Naive thymus-derived CD4-positive, alpha-beta T cell (primary cell): ENCODE measurements at regions not wholly inside any gene's neighbourhood (a gene's known extent, or its start where the extent isn't known, plus 50 kb on each side); places are given as distances from the start of the nearest gene placed in this dataset.
A peak's percentile ranks its signal among the peaks of the same experiment; 100 is the strongest.
"Not testable (repeated sequence)": the region's sequence is repeated elsewhere in the genome, so short reads cannot be mapped to it uniquely, and the experiment has no call there.

Experiments used
- ATAC-seq: fragments of 150-1000 bp; cut with Tn5 transposase; 2 replicates; pipeline ENCODE4 v1.10.0; 2021; ENCODE audit warnings: mild to moderate bottlenecking, moderate library complexity
- CTCF ChIA-PET: fragments of 350-600 bp; sonication (Branson Sonifier 250); formaldehyde crosslinking; loops from one replicate; lab custom pipeline; 2021; ENCODE audit warnings: antibody characterized with exemption; lab: Charles Lee
- POLR2A ChIA-PET: fragments of 350-600 bp; sonication (Branson Sonifier 250); formaldehyde crosslinking; loops from one replicate; lab custom pipeline; 2021; ENCODE audit warnings: antibody characterized with exemption, inconsistent platforms; lab: Charles Lee
- DNase-seq, 9 donors: peaks; one replicate each; pipeline versions ENCODE4 v3.0.0 to v3.0.0-alpha.2; 2020 to 2022; ENCODE audit warnings: mixed read lengths in 1 of 9
- H3K27ac ChIP-seq: one replicate; pipeline ENCODE4 v1.7.0; 2013; ENCODE audit warnings: mild to moderate bottlenecking, low read depth, low read length, moderate library complexity
- H3K27me3 ChIP-seq, 2 donors: one replicate each; pipeline ENCODE4 v1.7.0; 2013; ENCODE audit warnings: low read length in 2 of 2, mild to moderate bottlenecking in 2 of 2, moderate library complexity in 2 of 2; ENCODE audit not compliant: control insufficient read depth in 2 of 2, insufficient read depth in 2 of 2
- H3K36me3 ChIP-seq, 3 experiments: 1 replicate in 2 of 3; 2 replicates in 1 of 3; pipeline ENCODE4 v1.7.0; 2013; ENCODE audit warnings: low read length in 3 of 3, mild to moderate bottlenecking in 3 of 3, moderate library complexity in 1 of 3; ENCODE audit not compliant: insufficient read depth in 3 of 3, control insufficient read depth in 2 of 3
- H3K4me1 ChIP-seq, 2 donors: one replicate each; pipeline ENCODE4 v1.7.0; 2013; ENCODE audit warnings: low read length in 2 of 2, mild to moderate bottlenecking in 2 of 2, moderate library complexity in 1 of 2; ENCODE audit not compliant: control insufficient read depth in 2 of 2, insufficient read depth in 2 of 2
- H3K4me3 ChIP-seq: 2 replicates; pipeline ENCODE4 v1.7.0; 2013; ENCODE audit warnings: mild to moderate bottlenecking, low read length
- H3K9me3 ChIP-seq, 3 experiments: 1 replicate in 2 of 3; 2 replicates in 1 of 3; pipeline ENCODE4 v1.7.0; 2013; ENCODE audit warnings: low read length in 3 of 3; ENCODE audit not compliant: control insufficient read depth in 2 of 3
- H3K27ac Mint-ChIP-seq, 9 donors: one replicate each; pipeline ENCODE4 v1.8.0; 2020 to 2022; ENCODE audit warnings: mixed read lengths in 9 of 9, mild to moderate bottlenecking in 8 of 9, moderate library complexity in 5 of 9, inconsistent platforms in 2 of 9
- H3K27me3 Mint-ChIP-seq, 5 donors: one replicate each; pipeline ENCODE4 v1.8.0; 2021 to 2022; ENCODE audit warnings: mixed read lengths in 5 of 5, mild to moderate bottlenecking in 1 of 5
- H3K36me3 Mint-ChIP-seq, 5 donors: one replicate each; pipeline ENCODE4 v1.8.0; 2020 to 2022; ENCODE audit warnings: mixed read lengths in 5 of 5, mild to moderate bottlenecking in 3 of 5, inconsistent platforms in 1 of 5
- H3K4me1 Mint-ChIP-seq, 7 donors: one replicate each; pipeline ENCODE4 v1.8.0; 2020 to 2022; ENCODE audit warnings: mixed read lengths in 7 of 7, mild to moderate bottlenecking in 3 of 7, inconsistent platforms in 1 of 7
- H3K4me3 Mint-ChIP-seq, 10 donors: one replicate each; pipeline ENCODE4 v1.8.0; 2020 to 2022; ENCODE audit warnings: mild to moderate bottlenecking in 10 of 10, mixed read lengths in 10 of 10, moderate library complexity in 6 of 10, inconsistent platforms in 2 of 10
- H3K9me3 Mint-ChIP-seq, 11 donors: one replicate each; pipeline ENCODE4 v1.8.0; 2020 to 2022; ENCODE audit warnings: mixed read lengths in 11 of 11, mild to moderate bottlenecking in 4 of 11, inconsistent platforms in 1 of 11, moderate library complexity in 1 of 11
- intact Hi-C, 2 donors: fragments of 100-400 bp; cut with micrococcal nuclease; formaldehyde crosslinking; loops; one replicate each; pipeline ENCODE4 v1.15.1; 2023

GRCh38 chr2:35973132-35973736, 382.3 kb upstream of the CRIM1 start:
- ChIA-PET CTCF (no interaction called here), POLR2A (interaction anchor here (0.8 kb wide), 1 partner anchor 12 kb away, joined by 3 read pairs; no protein-coding TSS in a partner anchor)
- intact Hi-C loops, result loop anchor here (1.0 to 10.0 kb wide), 6 partner anchors 172 to 692 kb away; partner anchors contain the start of gene CRIM1 (in 1 of the 2)
- ATAC-seq, result peak; percentile 47
- H3K9me3 ChIP-seq, result no peaks in the 10 kb centered on the region
- H3K27me3 Mint-ChIP-seq, result peaks cover 0 to 26% (median 0%) of the 10 kb centered on the region in 5 donors
- no peaks in the 10 kb centered on the region for H3K27me3 ChIP-seq
- H3K9me3 Mint-ChIP-seq, result no peaks in the 10 kb centered on the region
- no peaks in the 10 kb centered on the region for H3K36me3 ChIP-seq
- no peak for DNase-seq
- H3K4me1 ChIP-seq, result peaks cover 0 to 12% of the 10 kb centered on the region in 2 donors
- no peak overlapping the region for H3K4me3 Mint-ChIP-seq
- H3K27ac Mint-ChIP-seq, result peak overlapping the region in 1 of 9 donors; percentile 44
- H3K27ac ChIP-seq, result no peak overlapping the region
- H3K4me1 Mint-ChIP-seq, result peaks cover 0 to 7% (median 0%) of the 10 kb centered on the region in 7 donors
- no peak overlapping the region for H3K4me3 ChIP-seq
- no peaks in the 10 kb centered on the region for H3K36me3 Mint-ChIP-seq

GRCh38 chr2:35963824-35964223, 391.8 kb upstream of the CRIM1 start:
- Mint-ChIP-seq H3K4me1 (no peaks in the 10 kb centered on the region), H3K27ac (no peak overlapping the region), H3K27me3 (peaks cover 0 to 9% (median 0%) of the 10 kb centered on the region in 5 donors), H3K9me3 (peaks cover 0 to 6% (median 2%) of the 10 kb centered on the region in 11 donors), H3K36me3 (no peaks in the 10 kb centered on the region), H3K4me3 (no peak overlapping the region)
- Histone ChIP-seq H3K9me3 (no peaks in the 10 kb centered on the region), H3K27me3 (no peaks in the 10 kb centered on the region), H3K4me1 (no peaks in the 10 kb centered on the region), H3K36me3 (no peaks in the 10 kb centered on the region), H3K4me3 (no peak overlapping the region), H3K27ac (no peak overlapping the region)
- no peak for ATAC-seq
- CTCF ChIA-PET, result no interaction called here
- POLR2A ChIA-PET, result no interaction called here
- intact Hi-C loops, result no loop called here
- DNase-seq, result no peak

GRCh38 chr2:35963357-35963756, 392.2 kb upstream of the CRIM1 start:
- H3K27ac ChIP-seq, result no peak overlapping the region
- no peaks in the 10 kb centered on the region for H3K4me1 ChIP-seq
- ATAC-seq, result no peak
- H3K36me3 ChIP-seq, result no peaks in the 10 kb centered on the region
- no peak for DNase-seq
- Mint-ChIP-seq H3K36me3 (no peaks in the 10 kb centered on the region), H3K27me3 (peaks cover 0 to 9% (median 0%) of the 10 kb centered on the region in 5 donors), H3K4me1 (no peaks in the 10 kb centered on the region), H3K4me3 (no peak overlapping the region), H3K27ac (no peak overlapping the region), H3K9me3 (peaks cover 0 to 6% (median 2%) of the 10 kb centered on the region in 11 donors)
- intact Hi-C loops, result no loop called here
- no peaks in the 10 kb centered on the region for H3K27me3 ChIP-seq
- POLR2A ChIA-PET, result no interaction called here
- no peaks in the 10 kb centered on the region for H3K9me3 ChIP-seq
- no peak overlapping the region for H3K4me3 ChIP-seq
- CTCF ChIA-PET, result no interaction called here

- Mint-ChIP-seq H3K36me3 (no peaks in the 10 kb centered on the region), H3K27ac (no peak overlapping the region), H3K4me1 (no peaks in the 10 kb centered on the region), H3K9me3 (peaks cover 0 to 6% (median 2%) of the 10 kb centered on the region in 11 donors), H3K4me3 (no peak overlapping the region), H3K27me3 (peaks cover 0 to 9% (median 0%) of the 10 kb centered on the region in 5 donors)
- intact Hi-C loops, result no loop called here
- H3K27me3 ChIP-seq, result no peaks in the 10 kb centered on the region
- no peaks in the 10 kb centered on the region for H3K4me1 ChIP-seq
- no peaks in the 10 kb centered on the region for H3K9me3 ChIP-seq
- H3K36me3 ChIP-seq, result no peaks in the 10 kb centered on the region
- DNase-seq (no peak), ATAC-seq (no peak)
- no peak overlapping the region for H3K4me3 ChIP-seq
- CTCF ChIA-PET, result no interaction called here
- no peak overlapping the region for H3K27ac ChIP-seq
- POLR2A ChIA-PET, result no interaction called here
Measured at GRCh38 chr2:35962585-35963146, 392.9 kb upstream of the CRIM1 start.

- Histone ChIP-seq H3K36me3 (no peaks in the 10 kb centered on the region), H3K4me3 (no peak overlapping the region), H3K4me1 (no peaks in the 10 kb centered on the region), H3K27ac (no peak overlapping the region), H3K9me3 (no peaks in the 10 kb centered on the region), H3K27me3 (no peaks in the 10 kb centered on the region)
- H3K27ac Mint-ChIP-seq, result no peak overlapping the region
- no peak overlapping the region for H3K4me3 Mint-ChIP-seq
- no peak for ATAC-seq
- H3K36me3 Mint-ChIP-seq, result no peaks in the 10 kb centered on the region
- H3K4me1 Mint-ChIP-seq, result no peaks in the 10 kb centered on the region
- peaks cover 0 to 9% (median 0%) of the 10 kb centered on the region in 5 donors for H3K27me3 Mint-ChIP-seq
- CTCF ChIA-PET, result no interaction called here
- H3K9me3 Mint-ChIP-seq, result peaks cover 0 to 6% (median 2%) of the 10 kb centered on the region in 11 donors
- intact Hi-C loops, result no loop called here
- no peak for DNase-seq
- POLR2A ChIA-PET, result no interaction called here
Measured at GRCh38 chr2:35960596-35960995, 395.0 kb upstream of the CRIM1 start.

- H3K27me3 Mint-ChIP-seq, intact Hi-C loops, H3K27ac ChIP-seq, DNase-seq, H3K36me3 Mint-ChIP-seq, H3K9me3 Mint-ChIP-seq, POLR2A ChIA-PET, H3K4me3 Mint-ChIP-seq, H3K4me1 ChIP-seq, ATAC-seq, H3K36me3 ChIP-seq, CTCF ChIA-PET, H3K4me3 ChIP-seq, H3K27ac Mint-ChIP-seq, H3K4me1 Mint-ChIP-seq, H3K27me3 ChIP-seq, H3K9me3 ChIP-seq: not testable (repeated sequence)
Measured at GRCh38 chr2:35957053-35957452, 398.5 kb upstream of the CRIM1 start.

GRCh38 chr2:35946478-35946877, 409.1 kb upstream of the CRIM1 start:
- DNase-seq (no peak), ATAC-seq (no peak)
- no peaks in the 10 kb centered on the region for H3K9me3 Mint-ChIP-seq
- no peaks in the 10 kb centered on the region for H3K36me3 Mint-ChIP-seq
- ChIA-PET CTCF (no interaction called here), POLR2A (no interaction called here)
- no peaks in the 10 kb centered on the region for H3K27me3 ChIP-seq
- H3K27ac Mint-ChIP-seq, result no peak overlapping the region
- no peak overlapping the region for H3K4me3 ChIP-seq
- intact Hi-C loops, result no loop called here
- no peaks in the 10 kb centered on the region for H3K36me3 ChIP-seq
- no peaks in the 10 kb centered on the region for H3K9me3 ChIP-seq
- H3K27ac ChIP-seq, result no peak overlapping the region
- peaks cover 0 to 15% (median 5%) of the 10 kb centered on the region in 5 donors for H3K27me3 Mint-ChIP-seq
- no peaks in the 10 kb centered on the region for H3K4me1 Mint-ChIP-seq
- no peak overlapping the region for H3K4me3 Mint-ChIP-seq
- no peaks in the 10 kb centered on the region for H3K4me1 ChIP-seq
